ENCODE measurements at regions not wholly inside any gene's neighbourhood (a gene's known extent, or its start where the extent isn't known, plus 50 kb on each side); places are given as distances from the start of the nearest gene placed in this dataset.

GRCh38 chr3:193080821-193081365 lies 160.1 kb upstream of the PLAAT1 start:
- Histone ChIP-seq H3K56ac (replicated peaks; ENCODE audit: insufficient read length, low read depth, low read length) (no peak overlapping the region), H3K27ac (ENCODE audit: low read depth, low read length) (no peak overlapping the region), H2BK12ac (ENCODE audit: low read depth, low read length) (no peak overlapping the region), H4K5ac (ENCODE audit: insufficient read length, low read depth, low read length) (no peak overlapping the region), H3K79me1 (ENCODE audit: low read depth, low read length) (no peaks in the 10 kb centered on the region), H2BK5ac (ENCODE audit: low read depth, low read length) (no peak overlapping the region), H2BK120ac (replicated peaks; ENCODE audit: low read depth, low read length) (no peak overlapping the region), H3K14ac (ENCODE audit: insufficient read length) (no peak overlapping the region), H3K9me3 (ENCODE audit: insufficient read depth in 2 of 2, low read depth in 1 of 2, low read length in 1 of 2) (peaks cover 8% of the 10 kb centered on the region in 2 experiments; a peak in 2 of 4 replicates), H3K27me3 (replicated peaks in 1 of 4; ENCODE audit: control insufficient read depth in 3 of 4, extremely low read depth in 1 of 4, insufficient read depth in 3 of 4, low read length in 3 of 4) (no peaks in the 10 kb centered on the region), H2BK15ac (ENCODE audit: low read length) (no peak overlapping the region), H3K23ac (ENCODE audit: insufficient read length) (no peak overlapping the region), H3K9ac (replicated peaks in 1 of 4; ENCODE audit: extremely low read depth in 1 of 4, low read depth in 3 of 4, low read length in 3 of 4) (no peak overlapping the region), H2AFZ (ENCODE audit: low read length) (no peak overlapping the region), H2AK5ac (ENCODE audit: low read depth, low read length) (no peak overlapping the region), H3K23me2 (ENCODE audit: low read depth, low read length) (no peaks in the 10 kb centered on the region; the same call in 1 of the 2 replicates), H4K20me1 (replicated peaks in 1 of 2; ENCODE audit: control insufficient read depth in 1 of 2, insufficient read depth in 2 of 2, low read length in 2 of 2) (no peaks in the 10 kb centered on the region), H4K91ac (replicated peaks; ENCODE audit: insufficient read length, low read length) (no peak overlapping the region), H2BK20ac (ENCODE audit: low read length) (no peak overlapping the region), H3K79me2 (ENCODE audit: control insufficient read depth in 1 of 2, insufficient read depth in 2 of 2, low read length in 2 of 2) (no peaks in the 10 kb centered on the region), H3K4me3 (ENCODE audit: extremely low read depth in 1 of 4, insufficient read depth in 2 of 4, low read depth in 3 of 4, low read length in 4 of 4) (no peak overlapping the region), H3K4me1 (replicated peaks in 1 of 4; ENCODE audit: control insufficient read depth in 3 of 4, insufficient read depth in 4 of 4, low read length in 3 of 4) (no peaks in the 10 kb centered on the region), H3K36me3 (ENCODE audit: control insufficient read depth in 2 of 4, insufficient read depth in 4 of 4, low read length in 3 of 4) (no peaks in the 10 kb centered on the region), H3K18ac (ENCODE audit: extremely low read depth, low read length) (no peak overlapping the region), H3K4me2 (ENCODE audit: insufficient read depth in 1 of 2, low read depth in 2 of 2, low read length in 2 of 2) (no peak overlapping the region), H3K4ac (replicated peaks; ENCODE audit: insufficient read length, low read depth, low read length) (no peak overlapping the region), H4K8ac (ENCODE audit: extremely low read depth, insufficient read depth, low read length) (no peak overlapping the region)
- 90% methylated on average over 3 of the region's 3 CpGs; no CpG with 5 or more reads in 1 of the 2 experiments for WGBS, 2 experiments (ENCODE audit: extremely low coverage in 1 of 2, insufficient coverage in 1 of 2, insufficient read length in 1 of 2, insufficient replicate concordance in 2 of 2, low coverage in 1 of 2, low lambda C conversion rate in 2 of 2, missing lambda C conversion rate in 1 of 2)
- POLR2A ChIA-PET (ENCODE audit: partially characterized antibody) = no interaction called here
- DNase-seq (ENCODE audit: low read depth in 1 of 2, low spot score in 2 of 2) (no peak), FAIRE-seq (no peak)
- CTCF ChIA-PET (ENCODE audit: partially characterized antibody) = interaction anchor here (0.6 to 1.6 kb wide), 3 partner anchors 12 to 264 kb away, joined by 3 read pairs; no protein-coding TSS in a partner anchor
- TF ChIP-seq CHD2 (IDR thresholded peaks at IDR 0.05; ENCODE audit: low read length) = no peak
- TF ChIP-seq MAX (IDR thresholded peaks at IDR 0.05) = no peak
- no peak for TF ChIP-seq POLR2A (IDR thresholded peaks at IDR 0.05; ENCODE audit: control extremely low read depth in 1 of 2, low read depth in 2 of 2, low read length in 2 of 2)
- no peak for TF ChIP-seq RAD21 (IDR thresholded peaks at IDR 0.05 in 1 of 2, conservative IDR thresholded peaks at IDR 0.05 in 1 of 2; ENCODE audit: low read depth in 2 of 2, low read length in 2 of 2)
- no peak for TF ChIP-seq TAF7 (optimal IDR thresholded peaks at IDR 0.05; ENCODE audit: borderline replicate concordance, low read depth, low read length)
- TF ChIP-seq SRF (IDR thresholded peaks at IDR 0.05; ENCODE audit: low read depth, low read length) = no peak
- TF ChIP-seq MAFK (IDR thresholded peaks at IDR 0.05; ENCODE audit: low read depth, low read length) = no peak
- no peak for TF ChIP-seq HDAC2 (IDR thresholded peaks at IDR 0.05; ENCODE audit: borderline replicate concordance in 1 of 2, low read depth in 2 of 2, low read length in 2 of 2)
- TF ChIP-seq BACH1 (IDR thresholded peaks at IDR 0.05; ENCODE audit: low read length) = no peak
- TF ChIP-seq CBX8 (IDR thresholded peaks at IDR 0.05; ENCODE audit: borderline replicate concordance, low read depth, low read length) = no peak
- no peak for TF ChIP-seq KDM1A (IDR thresholded peaks at IDR 0.05; ENCODE audit: borderline replicate concordance, low read length)
- TF ChIP-seq KDM5A (IDR thresholded peaks at IDR 0.05; ENCODE audit: low read length) = no peak
- TF ChIP-seq RBBP5 (IDR thresholded peaks at IDR 0.05; ENCODE audit: borderline replicate concordance, low read depth, low read length) = no peak
- TF ChIP-seq SP1 (IDR thresholded peaks at IDR 0.05; ENCODE audit: low read depth, low read length) = no peak
- TF ChIP-seq JUND (IDR thresholded peaks at IDR 0.05; ENCODE audit: low read length) = no peak
